ENCODE measurements at regions not wholly inside any gene's neighbourhood (a gene's known extent, or its start where the extent isn't known, plus 50 kb on each side); places are given as distances from the start of the nearest gene placed in this dataset.

DNA sequence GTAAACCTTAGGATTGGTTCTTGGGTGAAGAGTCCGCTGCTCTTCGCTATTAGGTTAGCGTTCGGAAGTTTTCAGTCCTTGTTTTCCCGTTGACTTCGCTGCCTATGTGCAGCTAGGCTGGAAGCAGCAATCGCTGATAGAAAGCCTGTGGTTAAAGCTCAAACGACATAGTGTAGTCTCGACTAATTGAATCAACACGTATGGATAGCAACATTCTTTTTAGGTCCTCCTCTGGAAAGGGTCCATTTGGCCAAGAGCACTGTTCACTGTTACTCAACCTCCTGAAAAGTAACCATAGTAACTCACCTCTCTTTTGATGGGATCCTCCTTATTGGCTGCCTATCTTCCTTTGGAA is 355.5 kb downstream of the SNAPC1 start:
- DNase-seq (ENCODE audit: low read depth) = no peak
- TF ChIP-seq, protein P1, sequence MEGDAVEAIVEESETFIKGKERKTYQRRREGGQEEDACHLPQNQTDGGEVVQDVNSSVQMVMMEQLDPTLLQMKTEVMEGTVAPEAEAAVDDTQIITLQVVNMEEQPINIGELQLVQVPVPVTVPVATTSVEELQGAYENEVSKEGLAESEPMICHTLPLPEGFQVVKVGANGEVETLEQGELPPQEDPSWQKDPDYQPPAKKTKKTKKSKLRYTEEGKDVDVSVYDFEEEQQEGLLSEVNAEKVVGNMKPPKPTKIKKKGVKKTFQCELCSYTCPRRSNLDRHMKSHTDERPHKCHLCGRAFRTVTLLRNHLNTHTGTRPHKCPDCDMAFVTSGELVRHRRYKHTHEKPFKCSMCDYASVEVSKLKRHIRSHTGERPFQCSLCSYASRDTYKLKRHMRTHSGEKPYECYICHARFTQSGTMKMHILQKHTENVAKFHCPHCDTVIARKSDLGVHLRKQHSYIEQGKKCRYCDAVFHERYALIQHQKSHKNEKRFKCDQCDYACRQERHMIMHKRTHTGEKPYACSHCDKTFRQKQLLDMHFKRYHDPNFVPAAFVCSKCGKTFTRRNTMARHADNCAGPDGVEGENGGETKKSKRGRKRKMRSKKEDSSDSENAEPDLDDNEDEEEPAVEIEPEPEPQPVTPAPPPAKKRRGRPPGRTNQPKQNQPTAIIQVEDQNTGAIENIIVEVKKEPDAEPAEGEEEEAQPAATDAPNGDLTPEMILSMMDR (IDR thresholded peaks at IDR 0.05; ENCODE audit: insufficient read depth, low read depth, low read length) = no peak
- H3K4me3 ChIP-seq (ENCODE audit: low read depth, low read length) = no peak overlapping the region

DNA sequence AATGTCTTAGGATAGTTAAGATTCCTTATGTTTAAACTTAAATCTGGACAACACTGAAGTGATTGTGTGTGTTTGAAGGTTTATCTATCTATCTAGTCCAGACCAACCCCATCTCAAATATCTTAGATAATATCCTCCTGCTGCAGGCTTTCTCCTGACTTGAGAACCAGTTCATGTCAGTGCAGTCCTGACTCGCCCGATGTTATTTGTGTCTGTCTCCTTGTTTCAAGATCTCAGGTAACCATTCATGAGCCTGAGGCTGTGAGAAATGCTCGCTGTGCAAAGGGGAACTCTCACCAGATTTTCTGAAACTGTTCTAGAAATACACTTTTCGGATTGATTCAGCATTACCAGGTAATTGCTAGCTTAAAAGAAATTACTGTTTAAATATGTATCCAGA is 356.2 kb downstream of the SNAPC1 start:
- TF ChIP-seq, protein P1 (IDR thresholded peaks at IDR 0.05; ENCODE audit: insufficient read depth, low read depth, low read length) = no peak
- no peak for DNase-seq (ENCODE audit: low read depth)
- no peak overlapping the region for H3K4me3 ChIP-seq (ENCODE audit: low read depth, low read length)

DNA sequence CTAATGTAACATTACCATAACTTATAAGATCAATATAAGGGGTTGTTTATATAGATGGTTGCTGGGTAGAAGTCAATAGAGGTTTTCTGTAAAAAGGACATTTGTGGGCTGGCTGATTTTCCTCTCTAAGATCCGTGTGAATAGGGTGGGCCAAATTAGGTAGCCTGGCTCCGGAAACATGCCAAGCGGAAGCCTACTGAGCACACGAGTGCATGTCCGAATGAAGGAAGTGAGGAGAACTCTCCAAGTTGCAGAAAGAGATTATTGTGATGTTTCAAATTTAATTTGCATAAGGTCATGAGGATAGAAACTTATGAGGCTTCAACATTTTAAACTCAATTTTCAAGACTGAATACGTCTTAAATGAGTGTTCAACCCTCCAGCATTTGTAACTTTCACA is 356.7 kb downstream of the SNAPC1 start:
- DNase-seq (ENCODE audit: low read depth) = no peak
- TF ChIP-seq, protein P1 (IDR thresholded peaks at IDR 0.05; ENCODE audit: insufficient read depth, low read depth, low read length) = no peak
- no peak overlapping the region for H3K4me3 ChIP-seq (ENCODE audit: low read depth, low read length)

- DNase-seq (ENCODE audit: low read depth) = no peak
- TF ChIP-seq, protein P1 (IDR thresholded peaks at IDR 0.05; ENCODE audit: insufficient read depth, low read depth, low read length) = no peak
- no peak overlapping the region for H3K4me3 ChIP-seq (ENCODE audit: low read depth, low read length)
Observed at GRCh38 chr14:62123961-62124360, 361.7 kb downstream of the SNAPC1 start.

DNA sequence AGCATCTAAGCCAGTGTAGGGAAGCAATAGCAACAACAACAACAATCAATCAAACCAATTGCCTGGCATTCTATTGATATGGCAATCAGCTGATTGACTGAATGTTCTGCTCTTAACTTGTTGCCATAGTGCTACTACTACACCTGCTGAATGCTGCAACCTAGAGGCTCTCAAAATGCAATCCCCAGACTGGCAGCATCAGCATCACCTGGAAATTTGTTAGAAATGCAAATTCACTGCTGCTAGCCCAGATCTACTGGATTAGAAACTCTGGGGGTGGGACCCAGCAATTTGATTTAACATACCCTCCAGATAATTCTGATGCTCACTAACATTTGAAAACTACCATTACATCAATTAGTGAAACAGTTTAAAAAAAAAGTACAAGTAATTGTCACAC is 363.6 kb downstream of the SNAPC1 start:
- TF ChIP-seq, protein P1 (IDR thresholded peaks at IDR 0.05; ENCODE audit: insufficient read depth, low read depth, low read length) = no peak
- DNase-seq (ENCODE audit: low read depth) = no peak
- no peak overlapping the region for H3K4me3 ChIP-seq (ENCODE audit: low read depth, low read length)

DNA sequence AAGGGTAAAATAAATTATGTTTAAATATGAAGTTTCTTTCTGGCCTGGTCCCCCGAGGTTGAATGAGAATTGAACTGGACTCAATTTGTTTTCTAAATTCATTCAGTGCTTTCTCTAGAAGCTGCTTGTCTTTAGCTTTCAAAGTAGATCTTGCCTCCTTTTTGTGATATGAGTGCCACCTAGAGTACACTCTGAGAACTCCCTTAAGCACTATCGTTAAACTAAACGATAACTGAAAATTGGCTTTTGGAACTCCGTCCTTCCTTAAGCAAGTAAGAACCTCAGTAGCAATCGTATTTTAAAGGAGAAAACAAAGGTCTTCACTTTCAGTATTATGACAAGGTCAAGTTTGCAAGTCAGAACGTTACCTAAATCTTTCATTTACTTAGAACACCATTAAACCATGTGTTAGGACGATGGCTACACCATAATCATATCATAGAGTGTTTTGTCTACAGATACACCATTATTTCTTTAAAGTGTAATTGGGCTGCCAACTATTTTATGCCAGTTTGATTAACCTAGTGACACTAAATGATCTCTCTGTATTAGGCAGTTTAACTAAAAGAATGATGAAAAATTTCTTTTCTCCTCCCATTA is 364.8 kb downstream of the SNAPC1 start:
- H3K4me3 ChIP-seq (ENCODE audit: low read depth, low read length) = no peak overlapping the region
- peak; percentile 72 for DNase-seq (ENCODE audit: low read depth)
- TF ChIP-seq, protein P1 (IDR thresholded peaks at IDR 0.05; ENCODE audit: insufficient read depth, low read depth, low read length) = peak; percentile 89

DNA sequence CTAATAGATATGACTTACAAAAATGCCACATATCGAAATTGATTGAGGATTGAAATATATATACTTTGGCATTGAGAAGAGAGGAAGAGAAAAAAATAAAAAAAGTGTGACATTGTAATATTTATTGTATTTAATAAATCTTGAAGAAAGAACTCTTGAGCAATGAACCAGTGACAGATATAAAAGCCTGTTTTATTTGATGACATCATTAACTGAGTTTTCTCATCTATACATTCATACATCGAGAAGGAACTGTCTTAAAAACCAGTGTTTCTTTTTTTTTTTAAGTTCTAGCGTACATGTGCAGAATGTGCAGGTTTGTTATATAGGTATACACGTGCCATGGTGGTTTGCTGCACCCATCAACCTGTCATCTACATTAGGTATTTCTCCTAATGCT is 368.2 kb downstream of the SNAPC1 start:
- TF ChIP-seq, protein P1 (IDR thresholded peaks at IDR 0.05; ENCODE audit: insufficient read depth, low read depth, low read length) = no peak
- no peak overlapping the region for H3K4me3 ChIP-seq (ENCODE audit: low read depth, low read length)
- no peak for DNase-seq (ENCODE audit: low read depth)

Data from fibroblast of villous mesenchyme (primary cell).